ENCODE measurements at regions not wholly inside any gene's neighbourhood (a gene's known extent, or its start where the extent isn't known, plus 50 kb on each side); places are given as distances from the start of the nearest gene placed in this dataset.

DNA sequence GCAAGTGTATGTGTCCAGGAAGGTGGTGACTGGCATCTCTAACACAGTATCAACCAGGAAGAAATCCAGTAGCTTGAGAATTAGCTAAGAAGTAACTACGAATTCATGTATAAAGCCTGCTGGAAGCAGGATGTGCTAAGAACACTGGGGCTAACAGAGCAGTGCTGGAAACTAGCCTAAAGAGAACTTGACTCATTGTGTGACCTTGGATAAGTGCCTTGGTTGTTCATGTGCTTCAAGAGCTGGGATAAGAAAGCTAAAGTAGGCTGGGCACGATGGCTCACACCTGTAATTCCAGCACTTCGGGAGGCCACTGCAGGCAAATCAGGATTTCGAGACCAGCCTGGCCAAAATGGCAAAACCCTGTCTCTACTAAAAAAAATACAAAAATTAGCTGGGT, 186.9 kb downstream of the RRAGC start:
- H3K4me3 ChIP-seq (ENCODE audit: low read depth, low read length): no peak overlapping the region
- TF ChIP-seq, protein P1, sequence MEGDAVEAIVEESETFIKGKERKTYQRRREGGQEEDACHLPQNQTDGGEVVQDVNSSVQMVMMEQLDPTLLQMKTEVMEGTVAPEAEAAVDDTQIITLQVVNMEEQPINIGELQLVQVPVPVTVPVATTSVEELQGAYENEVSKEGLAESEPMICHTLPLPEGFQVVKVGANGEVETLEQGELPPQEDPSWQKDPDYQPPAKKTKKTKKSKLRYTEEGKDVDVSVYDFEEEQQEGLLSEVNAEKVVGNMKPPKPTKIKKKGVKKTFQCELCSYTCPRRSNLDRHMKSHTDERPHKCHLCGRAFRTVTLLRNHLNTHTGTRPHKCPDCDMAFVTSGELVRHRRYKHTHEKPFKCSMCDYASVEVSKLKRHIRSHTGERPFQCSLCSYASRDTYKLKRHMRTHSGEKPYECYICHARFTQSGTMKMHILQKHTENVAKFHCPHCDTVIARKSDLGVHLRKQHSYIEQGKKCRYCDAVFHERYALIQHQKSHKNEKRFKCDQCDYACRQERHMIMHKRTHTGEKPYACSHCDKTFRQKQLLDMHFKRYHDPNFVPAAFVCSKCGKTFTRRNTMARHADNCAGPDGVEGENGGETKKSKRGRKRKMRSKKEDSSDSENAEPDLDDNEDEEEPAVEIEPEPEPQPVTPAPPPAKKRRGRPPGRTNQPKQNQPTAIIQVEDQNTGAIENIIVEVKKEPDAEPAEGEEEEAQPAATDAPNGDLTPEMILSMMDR (conservative IDR thresholded peaks at IDR 0.05; ENCODE audit: low read depth, low read length): no peak
- DNase-seq (ENCODE audit: low read depth): no peak

DNA sequence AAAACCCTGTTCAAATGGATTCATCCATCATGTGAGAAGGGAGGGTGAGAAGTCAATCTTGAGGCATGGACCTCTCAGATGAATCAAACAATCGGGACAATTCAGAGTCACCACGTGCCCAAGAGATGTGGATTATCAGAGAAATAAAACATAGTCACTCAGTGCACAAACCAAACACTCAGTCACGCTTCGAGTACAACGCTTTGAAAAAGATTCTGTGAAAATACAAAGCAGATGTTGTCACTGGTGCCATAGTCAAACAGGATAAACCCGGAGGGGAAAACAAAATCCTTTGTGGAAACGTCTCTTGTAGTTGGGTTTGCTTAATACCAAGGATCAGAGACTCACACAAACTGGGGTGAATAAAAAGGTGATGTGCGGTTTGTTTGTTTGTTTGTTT, 188.4 kb downstream of the RRAGC start:
- TF ChIP-seq, protein P1 (conservative IDR thresholded peaks at IDR 0.05; ENCODE audit: low read depth, low read length): no peak
- no peak for DNase-seq (ENCODE audit: low read depth)
- no peak overlapping the region for H3K4me3 ChIP-seq (ENCODE audit: low read depth, low read length)

DNA sequence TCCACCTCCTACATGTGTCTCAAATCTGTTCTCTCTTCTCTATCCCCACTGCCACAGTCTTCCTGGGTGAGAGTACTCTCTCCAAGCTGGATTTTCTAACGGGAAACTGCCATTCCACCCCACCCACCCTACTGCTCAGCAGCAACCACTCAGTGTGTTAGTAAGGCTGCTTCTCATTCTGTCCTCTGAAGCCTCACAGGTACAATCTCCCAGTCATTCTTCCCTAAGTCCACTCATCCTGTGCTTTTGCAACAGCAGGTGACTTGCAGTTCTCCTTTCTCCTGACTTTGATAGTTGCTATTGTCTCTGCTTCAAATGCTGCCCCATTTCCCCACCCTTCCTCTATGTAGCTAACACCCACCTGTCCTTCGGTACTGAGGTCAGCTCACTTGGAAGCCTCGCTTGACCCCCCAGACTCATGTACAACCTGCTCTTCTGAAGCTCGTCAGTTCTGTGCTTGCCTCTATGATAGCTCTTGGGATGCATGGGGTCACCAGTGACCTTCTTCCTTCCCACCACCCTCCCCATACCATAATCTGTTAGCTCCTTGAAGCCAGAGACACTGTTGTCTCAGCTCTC, 188.9 kb downstream of the RRAGC start:
- DNase-seq (ENCODE audit: low read depth): no peak
- TF ChIP-seq, protein P1 (conservative IDR thresholded peaks at IDR 0.05; ENCODE audit: low read depth, low read length): no peak
- H3K4me3 ChIP-seq (ENCODE audit: low read depth, low read length): no peak overlapping the region

DNA sequence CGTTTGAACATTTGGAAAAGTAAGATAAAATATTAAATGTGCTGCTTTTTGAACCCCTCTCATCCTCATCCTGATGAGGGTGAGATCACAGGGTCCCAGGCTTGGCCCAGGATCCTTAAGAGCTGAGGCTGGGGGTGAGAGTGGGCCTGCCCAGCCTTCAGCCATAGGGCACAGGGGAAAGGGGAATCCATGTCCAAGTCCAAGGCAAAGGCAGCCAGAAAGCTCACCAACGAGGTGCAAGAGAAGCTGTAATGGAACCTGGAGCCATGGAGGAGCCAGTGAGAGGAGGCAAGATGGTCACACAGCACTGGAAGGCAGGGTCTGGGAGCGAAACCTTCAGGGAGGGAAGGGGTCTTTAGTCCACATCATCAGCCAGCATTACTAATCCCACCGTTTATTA, 191.9 kb downstream of the RRAGC start:
- TF ChIP-seq, protein P1 (conservative IDR thresholded peaks at IDR 0.05; ENCODE audit: low read depth, low read length): no peak
- DNase-seq (ENCODE audit: low read depth): no peak
- H3K4me3 ChIP-seq (ENCODE audit: low read depth, low read length): no peak overlapping the region

GRCh38 chr1:38662126-38662525, 197.4 kb downstream of the RRAGC start:
- H3K4me3 ChIP-seq (ENCODE audit: low read depth, low read length): no peak overlapping the region
- TF ChIP-seq, protein P1 (conservative IDR thresholded peaks at IDR 0.05; ENCODE audit: low read depth, low read length): no peak
- no peak for DNase-seq (ENCODE audit: low read depth)

- TF ChIP-seq, protein P1 (conservative IDR thresholded peaks at IDR 0.05; ENCODE audit: low read depth, low read length): no peak
- no peak overlapping the region for H3K4me3 ChIP-seq (ENCODE audit: low read depth, low read length)
- DNase-seq (ENCODE audit: low read depth): no peak
Observed at GRCh38 chr1:38658883-38659282, 200.7 kb downstream of the RRAGC start.

GRCh38 chr1:38657873-38658272, 201.7 kb downstream of the RRAGC start:
- TF ChIP-seq, protein P1 (conservative IDR thresholded peaks at IDR 0.05; ENCODE audit: low read depth, low read length): no peak
- no peak for DNase-seq (ENCODE audit: low read depth)
- H3K4me3 ChIP-seq (ENCODE audit: low read depth, low read length): no peak overlapping the region
